ENCODE measurements at regions not wholly inside any gene's neighbourhood (a gene's known extent, or its start where the extent isn't known, plus 50 kb on each side); places are given as distances from the start of the nearest gene placed in this dataset.

DNA sequence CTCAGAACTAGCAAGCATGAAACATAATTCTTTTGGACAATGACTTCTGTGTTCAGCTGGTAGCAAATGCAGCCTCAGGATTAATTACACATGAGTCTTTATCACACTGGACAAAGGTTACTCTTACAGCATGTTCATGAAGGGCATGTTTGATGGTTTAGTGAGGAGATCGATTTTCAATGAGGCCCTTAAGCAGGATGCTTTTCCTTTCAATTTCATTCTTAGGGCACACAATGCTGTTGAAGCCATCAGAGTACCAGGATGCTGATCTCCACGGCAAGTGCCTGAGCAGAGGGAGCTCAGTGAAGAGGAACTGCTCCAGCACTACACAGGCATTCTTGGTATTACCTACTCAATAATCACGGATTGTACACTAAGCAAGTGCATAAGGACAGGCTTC, 542.0 kb downstream of the SNAPC1 start:
- H3K4me1 ChIP-seq (ENCODE audit: control insufficient read depth in 1 of 2, insufficient read depth in 2 of 2, low read length in 2 of 2) = no peaks in the 10 kb centered on the region
- no peaks in the 10 kb centered on the region for H3K36me3 ChIP-seq (ENCODE audit: control insufficient read depth in 1 of 2, insufficient read depth in 2 of 2, low read length in 2 of 2)
- H3K4ac ChIP-seq (ENCODE audit: low read depth, low read length) = no peak overlapping the region
- WGBS (ENCODE audit: extremely low coverage, insufficient coverage, insufficient read length) = no CpG with 5 or more reads among the region's 3 CpGs
- no peak overlapping the region for H2BK120ac ChIP-seq (ENCODE audit: insufficient read depth, low read length, poor library complexity)
- no peaks in the 10 kb centered on the region for H3K79me1 ChIP-seq (ENCODE audit: low read length)
- no peak overlapping the region for H2BK5ac ChIP-seq (ENCODE audit: low read depth, low read length, poor library complexity)
- no peak overlapping the region for H3K23ac ChIP-seq (ENCODE audit: low read length)
- H3K79me2 ChIP-seq (ENCODE audit: control insufficient read depth, insufficient read depth, low read length, poor library complexity) = no peaks in the 10 kb centered on the region
- no peak overlapping the region for H2AK5ac ChIP-seq (ENCODE audit: low read length)
- no peak overlapping the region for H3K18ac ChIP-seq (ENCODE audit: low read length)
- no peak overlapping the region for H4K91ac ChIP-seq (ENCODE audit: low read depth, low read length)
- no peak for DNase-seq
- no peak overlapping the region for H3K4me2 ChIP-seq (ENCODE audit: low read length)
- no peak overlapping the region for H3K4me3 ChIP-seq (ENCODE audit: low read depth, low read length)
- no peak overlapping the region for H3K14ac ChIP-seq (ENCODE audit: low read length)
- H3K27me3 ChIP-seq (ENCODE audit: insufficient read depth, low read length) = no peaks in the 10 kb centered on the region
- no peak overlapping the region for H2BK12ac ChIP-seq (ENCODE audit: low read length)
- H3K9ac ChIP-seq (ENCODE audit: low read length) = no peak overlapping the region
- H3K9me3 ChIP-seq (ENCODE audit: insufficient read depth, low read depth, low read length) = no peaks in the 10 kb centered on the region
- no peak overlapping the region for H2AFZ ChIP-seq (ENCODE audit: insufficient read depth, low read length, poor library complexity)
- H3K27ac ChIP-seq (ENCODE audit: low read depth, low read length) = no peak overlapping the region
- no peak overlapping the region for H4K8ac ChIP-seq (ENCODE audit: low read depth, low read length)
- no peak overlapping the region for H4K12ac ChIP-seq (ENCODE audit: low read depth, low read length)

DNA sequence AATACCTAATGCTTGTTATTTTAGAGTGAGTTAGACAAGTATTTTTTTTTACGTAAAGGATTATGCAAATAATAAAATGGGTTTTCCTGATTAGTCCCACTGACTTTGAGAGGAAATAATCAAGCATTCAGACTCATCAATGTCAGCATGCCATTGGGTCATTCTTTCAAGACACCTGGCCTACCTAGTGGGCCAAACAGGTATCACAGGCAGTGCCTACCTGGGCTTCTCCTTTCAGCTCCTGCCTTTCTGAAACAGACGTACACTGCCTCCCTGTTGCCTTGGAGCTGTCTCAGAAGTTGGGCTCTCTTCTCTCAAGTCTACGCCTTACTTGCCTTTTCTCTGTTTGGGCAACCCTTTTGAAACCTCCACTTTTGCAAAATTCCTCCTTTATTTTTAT, 545.6 kb downstream of the SNAPC1 start:
- Histone ChIP-seq H3K23ac (ENCODE audit: low read length) (no peak overlapping the region), H2BK12ac (ENCODE audit: low read length) (no peak overlapping the region)
- no CpG with 5 or more reads among the region's 3 CpGs for WGBS (ENCODE audit: extremely low coverage, insufficient coverage, insufficient read length)

DNA sequence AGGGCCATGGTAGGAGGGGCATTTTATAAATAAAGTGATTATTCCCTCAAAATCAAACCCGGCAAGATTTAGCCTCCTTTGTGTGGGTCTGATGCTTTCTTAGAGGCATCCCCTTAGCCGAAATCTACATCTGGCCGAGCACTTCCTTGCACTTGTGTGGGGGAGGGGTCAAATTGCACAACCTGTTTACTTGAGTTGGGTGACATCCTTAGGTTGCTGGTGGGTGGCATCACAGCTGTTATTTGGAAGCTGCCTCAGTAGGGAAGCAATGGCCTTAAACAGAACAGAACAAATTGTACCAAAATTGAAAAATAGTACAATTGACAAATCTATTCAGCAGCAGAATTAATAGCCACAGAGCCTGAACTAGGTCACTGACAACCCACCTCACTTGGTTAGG, 546.1 kb downstream of the SNAPC1 start:
- no peaks in the 10 kb centered on the region for H3K79me2 ChIP-seq (ENCODE audit: control insufficient read depth, insufficient read depth, low read length, poor library complexity)
- H2BK5ac ChIP-seq (ENCODE audit: low read depth, low read length, poor library complexity) = no peak overlapping the region
- H3K4me2 ChIP-seq (ENCODE audit: low read length) = no peak overlapping the region
- H3K27ac ChIP-seq (ENCODE audit: low read depth, low read length) = no peak overlapping the region
- H2AK5ac ChIP-seq (ENCODE audit: low read length) = no peak overlapping the region
- no peak overlapping the region for H2BK120ac ChIP-seq (ENCODE audit: insufficient read depth, low read length, poor library complexity)
- H3K27me3 ChIP-seq (ENCODE audit: insufficient read depth, low read length) = no peaks in the 10 kb centered on the region
- no peaks in the 10 kb centered on the region for H3K9me3 ChIP-seq (ENCODE audit: insufficient read depth, low read depth, low read length)
- H3K4me3 ChIP-seq (ENCODE audit: low read depth, low read length) = no peak overlapping the region
- WGBS (ENCODE audit: extremely low coverage, insufficient coverage, insufficient read length) = no CpG with 5 or more reads among the region's 3 CpGs
- no peak overlapping the region for H4K8ac ChIP-seq (ENCODE audit: low read depth, low read length)
- no peaks in the 10 kb centered on the region for H3K79me1 ChIP-seq (ENCODE audit: low read length)
- no peak overlapping the region for H4K12ac ChIP-seq (ENCODE audit: low read depth, low read length)
- no peak overlapping the region for H4K91ac ChIP-seq (ENCODE audit: low read depth, low read length)
- H3K4me1 ChIP-seq (ENCODE audit: control insufficient read depth in 1 of 2, insufficient read depth in 2 of 2, low read length in 2 of 2) = no peaks in the 10 kb centered on the region
- no peak for DNase-seq
- H3K18ac ChIP-seq (ENCODE audit: low read length) = no peak overlapping the region
- H3K14ac ChIP-seq (ENCODE audit: low read length) = no peak overlapping the region
- no peak overlapping the region for H3K23ac ChIP-seq (ENCODE audit: low read length)
- H3K9ac ChIP-seq (ENCODE audit: low read length) = no peak overlapping the region
- no peak overlapping the region for H2BK12ac ChIP-seq (ENCODE audit: low read length)
- H2AFZ ChIP-seq (ENCODE audit: insufficient read depth, low read length, poor library complexity) = no peak overlapping the region
- no peaks in the 10 kb centered on the region for H3K36me3 ChIP-seq (ENCODE audit: control insufficient read depth in 1 of 2, insufficient read depth in 2 of 2, low read length in 2 of 2)
- H3K4ac ChIP-seq (ENCODE audit: low read depth, low read length) = no peak overlapping the region

More for the DNA sequence above, 545.6 kb downstream of the SNAPC1 start:
- Histone ChIP-seq H3K79me2 (ENCODE audit: control insufficient read depth, insufficient read depth, low read length, poor library complexity) (no peaks in the 10 kb centered on the region), H3K14ac (ENCODE audit: low read length) (no peak overlapping the region), H3K4me1 (ENCODE audit: control insufficient read depth in 1 of 2, insufficient read depth in 2 of 2, low read length in 2 of 2) (no peaks in the 10 kb centered on the region), H3K4me3 (ENCODE audit: low read depth, low read length) (no peak overlapping the region), H2BK120ac (ENCODE audit: insufficient read depth, low read length, poor library complexity) (no peak overlapping the region), H4K8ac (ENCODE audit: low read depth, low read length) (no peak overlapping the region), H3K79me1 (ENCODE audit: low read length) (no peaks in the 10 kb centered on the region), H2AFZ (ENCODE audit: insufficient read depth, low read length, poor library complexity) (no peak overlapping the region), H3K36me3 (ENCODE audit: control insufficient read depth in 1 of 2, insufficient read depth in 2 of 2, low read length in 2 of 2) (no peaks in the 10 kb centered on the region), H2BK5ac (ENCODE audit: low read depth, low read length, poor library complexity) (no peak overlapping the region), H3K9me3 (ENCODE audit: insufficient read depth, low read depth, low read length) (no peaks in the 10 kb centered on the region), H3K9ac (ENCODE audit: low read length) (no peak overlapping the region), H4K91ac (ENCODE audit: low read depth, low read length) (no peak overlapping the region), H3K18ac (ENCODE audit: low read length) (no peak overlapping the region), H2AK5ac (ENCODE audit: low read length) (no peak overlapping the region), H3K27ac (ENCODE audit: low read depth, low read length) (no peak overlapping the region), H3K27me3 (ENCODE audit: insufficient read depth, low read length) (no peaks in the 10 kb centered on the region), H4K12ac (ENCODE audit: low read depth, low read length) (no peak overlapping the region), H3K4me2 (ENCODE audit: low read length) (no peak overlapping the region), H3K4ac (ENCODE audit: low read depth, low read length) (no peak overlapping the region)
- no peak for DNase-seq

DNA sequence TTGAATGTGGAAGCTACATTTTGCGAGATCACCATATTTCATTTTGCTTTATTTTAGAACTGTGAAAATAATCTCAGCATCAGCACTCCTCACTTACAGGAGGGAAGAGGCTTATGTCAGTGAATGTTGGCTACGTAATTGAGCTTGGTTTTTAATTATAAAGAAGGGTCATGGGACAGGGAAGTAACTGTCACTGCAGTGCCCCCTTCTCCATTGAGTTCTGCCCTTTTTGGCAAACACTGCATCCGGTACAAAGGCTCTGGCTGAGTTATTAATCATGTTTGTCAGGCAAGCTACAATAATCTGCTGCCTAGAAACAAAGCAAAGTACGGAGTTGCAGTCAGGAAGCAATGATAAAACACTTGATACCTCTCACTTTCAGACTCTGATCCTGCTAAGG, 546.7 kb downstream of the SNAPC1 start:
- no peak overlapping the region for H2BK120ac ChIP-seq (ENCODE audit: insufficient read depth, low read length, poor library complexity)
- H2AK5ac ChIP-seq (ENCODE audit: low read length) = no peak overlapping the region
- WGBS (ENCODE audit: extremely low coverage, insufficient coverage, insufficient read length) = no CpG with 5 or more reads among the region's 4 CpGs

More for the DNA sequence above, 546.7 kb downstream of the SNAPC1 start:
- Histone ChIP-seq H3K4me2 (ENCODE audit: low read length) (no peak overlapping the region), H3K4me3 (ENCODE audit: low read depth, low read length) (no peak overlapping the region), H3K27me3 (ENCODE audit: insufficient read depth, low read length) (no peaks in the 10 kb centered on the region), H3K14ac (ENCODE audit: low read length) (no peak overlapping the region), H3K79me1 (ENCODE audit: low read length) (no peaks in the 10 kb centered on the region), H3K36me3 (ENCODE audit: control insufficient read depth in 1 of 2, insufficient read depth in 2 of 2, low read length in 2 of 2) (no peaks in the 10 kb centered on the region), H2BK12ac (ENCODE audit: low read length) (no peak overlapping the region), H3K18ac (ENCODE audit: low read length) (no peak overlapping the region), H4K12ac (ENCODE audit: low read depth, low read length) (no peak overlapping the region), H3K9ac (ENCODE audit: low read length) (no peak overlapping the region), H4K8ac (ENCODE audit: low read depth, low read length) (no peak overlapping the region), H3K9me3 (ENCODE audit: insufficient read depth, low read depth, low read length) (no peaks in the 10 kb centered on the region), H3K23ac (ENCODE audit: low read length) (no peak overlapping the region), H3K27ac (ENCODE audit: low read depth, low read length) (no peak overlapping the region), H2BK5ac (ENCODE audit: low read depth, low read length, poor library complexity) (no peak overlapping the region), H3K79me2 (ENCODE audit: control insufficient read depth, insufficient read depth, low read length, poor library complexity) (no peaks in the 10 kb centered on the region), H4K91ac (ENCODE audit: low read depth, low read length) (no peak overlapping the region), H3K4me1 (ENCODE audit: control insufficient read depth in 1 of 2, insufficient read depth in 2 of 2, low read length in 2 of 2) (no peaks in the 10 kb centered on the region), H3K4ac (ENCODE audit: low read depth, low read length) (no peak overlapping the region), H2AFZ (ENCODE audit: insufficient read depth, low read length, poor library complexity) (no peak overlapping the region)
- no peak for DNase-seq

Measured in trophoblast cell (in vitro differentiated cells and primary cell).